ENCODE measurements at regions not wholly inside any gene's neighbourhood (a gene's known extent, or its start where the extent isn't known, plus 50 kb on each side); places are given as distances from the start of the nearest gene placed in this dataset.

- TF ChIP-seq CTCF (IDR thresholded peaks at IDR 0.05) = no peak
- no peak for TF ChIP-seq POLR2A (IDR thresholded peaks at IDR 0.05)
- TF ChIP-seq POLR2AphosphoS5 (IDR thresholded peaks at IDR 0.05) = no peak
- no peak for TF ChIP-seq EP300 (IDR thresholded peaks at IDR 0.05)
Observed at GRCh38 chr3:74048699-74049098, 424.0 kb upstream of the PDZRN3 start.

Measured in stomach (tissue), 4 donors.